GM20431 (cell line): ENCODE measurements at regions not wholly inside any gene's neighbourhood (a gene's known extent, or its start where the extent isn't known, plus 50 kb on each side); places are given as distances from the start of the nearest gene placed in this dataset.

Experiments used
- in situ Hi-C: fragments of 300-500 bp; cut with MseI, MboI; formaldehyde crosslinking; loops from one replicate; pipeline ENCODE4 v1.15.0; 2020; ENCODE audit warnings: low sequenced_read_pairs; ENCODE audit not compliant: unreplicated experiment

DNA sequence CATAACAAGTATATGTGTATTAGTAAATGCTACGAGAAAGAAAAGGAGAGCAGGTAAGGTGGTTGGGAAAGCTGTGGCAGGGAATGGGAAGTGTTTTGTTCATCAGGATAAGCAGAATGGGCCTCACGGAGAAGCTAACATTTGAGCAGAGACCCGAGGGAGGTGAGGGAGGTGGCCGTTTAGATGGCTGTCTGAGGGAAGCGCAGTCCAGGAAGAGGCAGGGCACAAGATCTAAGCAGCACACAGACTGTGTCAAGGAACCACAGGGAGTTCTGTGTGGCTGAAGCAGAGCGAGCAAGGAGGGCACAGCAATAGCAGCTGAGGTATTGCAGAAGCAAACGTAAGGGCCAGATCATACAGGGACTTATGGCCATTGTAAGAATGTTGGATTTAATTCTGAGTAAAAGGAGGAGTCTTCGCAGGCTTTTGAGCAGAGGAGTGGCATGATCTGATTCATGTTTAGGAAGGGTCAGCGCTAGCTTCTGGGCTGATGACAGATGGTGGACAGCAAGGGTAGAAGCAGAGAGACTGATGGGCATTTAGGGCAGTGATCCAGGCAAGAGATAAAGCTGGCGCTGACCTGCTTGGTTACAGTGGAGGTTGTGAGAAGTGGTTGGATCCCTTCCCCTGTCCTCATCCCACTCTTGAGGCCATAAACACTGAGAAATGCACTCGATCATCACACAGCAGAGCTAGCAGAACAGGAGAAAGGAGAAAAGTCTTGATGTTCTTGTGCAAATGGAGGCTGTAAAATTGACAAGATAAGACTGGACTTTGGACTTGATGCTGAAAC lies 199.9 kb downstream of the LACC1 start:
- in situ Hi-C loops, result no loop called here

DNA sequence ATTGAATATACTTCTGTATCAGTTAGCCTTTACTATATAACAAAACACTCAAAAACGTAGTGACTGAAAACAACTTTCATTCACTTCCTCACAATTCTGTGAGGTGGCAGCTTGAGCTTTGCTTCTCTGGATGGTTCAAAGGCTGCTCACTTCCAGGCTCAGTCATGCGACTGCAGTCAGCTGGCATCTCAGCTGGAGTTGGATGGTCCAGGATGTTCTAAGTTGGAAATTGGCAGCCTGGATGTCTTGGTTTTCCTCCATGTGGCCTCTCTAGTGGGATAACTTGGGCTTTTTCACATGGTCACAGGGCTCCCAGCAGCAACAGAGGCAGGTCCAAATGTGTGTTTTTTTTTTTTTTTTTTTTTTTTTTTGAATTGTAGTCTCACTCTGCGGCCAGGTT lies 204.4 kb downstream of the LACC1 start:
- in situ Hi-C loops, result no loop called here

DNA sequence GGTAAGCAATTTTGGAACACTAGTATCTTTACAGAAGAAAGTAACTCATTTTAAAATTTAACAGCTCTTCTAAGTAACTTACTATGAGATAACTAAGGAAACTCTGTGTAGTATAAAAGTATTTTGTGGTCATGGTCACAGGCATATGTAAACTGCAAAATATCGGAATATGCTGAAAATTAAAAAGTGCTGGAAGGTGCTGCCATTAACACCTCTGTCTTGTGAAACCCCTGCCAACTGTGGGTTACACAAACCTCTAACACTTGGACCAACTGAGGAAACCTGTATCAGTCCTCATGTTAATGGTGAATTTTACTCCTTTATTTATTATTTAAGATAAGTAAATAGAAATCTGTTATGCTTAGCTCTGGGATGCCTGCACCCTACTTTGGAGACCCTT lies 206.7 kb downstream of the LACC1 start:
- in situ Hi-C loops, result no loop called here

DNA sequence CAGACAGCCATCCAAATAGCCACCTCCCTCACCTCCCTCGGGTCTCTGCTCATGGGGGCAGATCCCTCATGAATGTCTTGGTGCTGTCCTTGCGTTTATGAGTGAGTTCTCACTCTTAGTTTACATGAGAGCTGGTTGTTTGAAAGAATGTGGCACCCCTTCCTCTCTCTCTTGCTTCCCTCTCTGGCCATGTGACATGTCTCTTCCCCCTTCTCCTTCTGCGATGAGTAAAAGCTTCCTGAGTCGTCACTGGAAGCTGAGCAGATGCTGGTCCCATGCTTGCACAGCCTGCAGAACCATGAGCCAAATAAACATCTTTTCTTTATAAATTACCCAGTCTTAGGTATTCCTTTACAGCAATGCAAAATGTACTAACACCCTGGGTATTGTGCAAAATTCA lies 208.7 kb downstream of the LACC1 start:
- in situ Hi-C loops, result no loop called here

GRCh38 chr13:44088991-44089413 lies 209.3 kb downstream of the LACC1 start:
- in situ Hi-C loops, result no loop called here

DNA sequence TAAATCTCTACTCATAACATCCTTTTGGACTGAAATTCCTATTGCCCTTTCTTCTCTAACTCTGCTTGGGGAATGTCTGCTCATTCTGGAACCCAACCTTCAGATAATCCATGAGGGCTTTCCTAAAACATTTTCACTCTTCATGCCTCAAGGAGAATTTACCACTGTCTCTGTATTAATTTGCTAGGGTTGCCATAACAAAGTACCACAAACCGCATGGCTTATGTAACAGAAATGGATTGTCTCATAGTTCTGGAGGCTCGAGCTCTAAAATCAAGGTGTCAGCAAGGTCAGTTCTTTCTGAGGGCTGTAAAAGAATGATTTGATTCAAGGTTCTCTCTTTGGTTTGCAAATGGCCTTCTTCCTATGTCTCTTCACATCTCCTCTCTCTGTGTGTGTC lies 209.7 kb downstream of the LACC1 start:
- in situ Hi-C loops, result no loop called here

DNA sequence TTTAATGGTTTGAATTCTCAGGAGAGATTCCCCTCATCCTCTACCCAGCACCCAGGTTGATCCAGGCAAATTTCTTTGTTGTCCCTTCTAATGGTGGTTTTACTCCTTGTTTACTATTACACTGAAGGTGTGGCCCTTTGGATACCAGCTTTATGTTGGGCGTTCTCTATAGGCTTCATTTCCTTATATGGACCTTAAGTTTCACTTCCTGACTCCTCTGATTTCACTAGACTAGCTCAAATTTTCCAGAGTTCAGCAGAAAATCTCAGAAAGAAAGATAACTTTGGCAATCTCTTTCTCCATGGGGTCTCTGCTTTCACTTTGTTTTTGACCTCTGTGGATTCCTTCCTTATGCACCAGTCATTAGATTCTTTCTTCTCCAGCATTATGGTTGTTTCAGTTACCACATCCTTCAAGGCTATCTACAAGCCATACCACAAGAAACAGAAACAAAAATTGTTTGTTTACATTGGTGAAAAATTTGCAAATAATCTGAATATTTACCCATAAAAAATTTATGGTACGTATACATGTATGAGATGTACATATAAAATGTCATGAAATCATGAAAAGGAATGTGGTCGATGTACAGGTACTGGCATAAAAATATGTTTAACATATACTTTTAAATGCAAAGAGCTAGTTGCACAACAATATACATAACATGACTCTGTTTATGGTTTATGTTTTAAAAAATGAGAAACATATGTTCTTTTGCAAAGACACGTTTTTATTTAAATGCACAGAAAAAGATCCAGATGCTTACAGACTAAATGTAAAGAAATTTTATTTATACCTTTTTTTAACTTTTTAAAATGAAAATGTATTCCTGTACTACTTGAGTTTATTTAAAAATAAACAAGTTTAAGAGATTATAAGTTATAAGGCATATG lies 212.6 kb downstream of the LACC1 start:
- in situ Hi-C loops, result no loop called here

DNA sequence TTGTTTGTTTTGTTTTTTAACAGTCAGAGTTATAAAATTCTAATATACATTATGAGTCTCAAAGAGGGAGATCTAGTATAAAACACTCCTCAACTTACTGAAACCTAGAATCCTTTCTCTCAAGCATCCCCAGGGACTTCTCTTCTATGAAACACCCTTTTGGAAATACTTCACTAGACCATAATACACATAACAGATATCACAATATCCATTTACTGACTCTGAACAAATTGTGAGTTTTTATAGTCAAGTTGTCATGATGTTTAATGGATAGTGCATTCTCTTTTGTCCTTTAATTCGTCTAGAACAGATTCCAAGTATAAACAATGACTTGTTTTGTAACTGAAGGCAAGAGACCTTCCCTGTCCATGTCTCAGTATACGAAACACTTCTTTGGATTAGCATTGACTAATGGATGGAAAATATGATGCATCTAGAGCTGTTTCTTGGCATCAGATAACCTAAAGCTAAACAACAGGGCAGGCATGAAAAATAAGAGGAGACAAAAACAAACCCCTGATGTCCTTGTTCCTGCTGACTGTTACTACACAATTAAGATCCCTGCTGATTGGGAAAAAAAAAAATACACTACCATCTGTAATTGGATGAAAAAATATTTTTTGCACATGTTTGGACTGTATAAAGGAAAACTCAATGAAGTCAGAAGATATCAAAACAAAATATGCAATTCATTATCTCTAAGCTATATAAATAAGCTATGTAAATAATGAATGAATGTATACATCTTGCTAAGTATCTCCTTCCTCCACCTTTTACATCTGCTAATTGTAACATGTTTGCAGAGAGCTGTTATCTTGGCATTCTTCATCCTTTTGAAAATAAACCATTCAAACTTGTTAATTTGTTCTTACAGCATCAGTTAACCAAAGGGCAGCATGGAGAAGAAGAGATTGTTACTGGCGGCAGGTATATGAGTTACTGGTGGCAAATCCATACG lies 214.2 kb downstream of the LACC1 start:
- in situ Hi-C loops, result no loop called here

- in situ Hi-C loops, result no loop called here
Observed at GRCh38 chr13:44096901-44097300, 217.2 kb downstream of the LACC1 start.

GRCh38 chr13:44098559-44098958 lies 218.9 kb downstream of the LACC1 start:
- in situ Hi-C loops, result no loop called here

- in situ Hi-C loops, result no loop called here
Observed at GRCh38 chr13:44101347-44102083, 221.8 kb downstream of the LACC1 start.

DNA sequence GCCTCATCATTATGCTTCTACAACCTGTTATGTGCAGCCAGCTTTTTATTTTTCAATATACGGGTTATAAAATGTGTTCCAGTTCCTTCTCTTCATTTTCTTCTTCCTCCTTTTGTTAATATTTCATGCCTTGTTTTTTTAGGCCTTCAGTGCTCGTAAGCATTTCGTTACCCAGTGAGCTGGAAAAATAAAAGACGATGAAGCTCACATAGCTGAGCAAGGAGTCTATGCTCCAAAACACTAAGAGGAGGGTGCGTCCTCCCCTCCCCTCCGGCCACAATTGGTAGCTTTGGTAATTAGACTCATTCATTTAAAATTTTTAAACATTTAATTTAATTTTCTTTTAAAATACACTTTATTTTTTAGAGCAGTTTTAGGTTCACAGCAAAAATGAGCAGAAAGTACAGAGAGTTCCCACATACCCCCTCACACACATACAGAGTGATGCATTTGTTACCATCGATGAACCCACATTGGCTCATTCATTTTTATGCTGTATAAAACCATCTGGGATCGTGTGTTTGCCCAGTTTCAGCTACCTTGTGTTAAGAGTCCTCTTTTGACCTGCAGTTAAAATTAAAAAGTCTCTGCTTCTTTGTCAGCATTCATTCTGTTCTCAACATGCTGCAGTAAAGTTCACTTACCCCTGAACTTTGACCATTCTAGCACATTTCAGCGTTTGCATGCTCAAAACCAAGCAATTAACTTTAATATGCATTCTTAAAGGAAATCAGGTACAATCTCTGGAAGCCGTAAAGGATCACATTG lies 223.9 kb downstream of the LACC1 start:
- in situ Hi-C loops, result no loop called here

DNA sequence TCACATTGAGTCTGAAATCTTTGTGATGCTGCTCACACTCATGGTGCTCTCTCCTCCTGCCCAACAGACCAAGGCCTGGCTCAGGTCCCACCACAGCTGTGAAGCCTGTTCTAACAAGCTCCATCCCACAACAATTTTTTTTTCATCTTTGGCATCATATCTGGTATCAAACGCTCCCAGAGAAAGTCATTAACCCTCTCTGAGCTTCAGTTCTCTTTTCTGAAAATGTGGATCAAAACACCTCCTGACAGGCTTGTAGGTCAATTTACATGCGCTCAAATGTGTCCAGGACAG lies 224.4 kb downstream of the LACC1 start:
- in situ Hi-C loops, result no loop called here

- in situ Hi-C loops, result no loop called here
Observed at GRCh38 chr13:44104969-44105368, 225.3 kb downstream of the LACC1 start.

GRCh38 chr13:44106266-44107152 lies 226.8 kb downstream of the LACC1 start:
- in situ Hi-C loops, result no loop called here

- in situ Hi-C loops, result no loop called here
Observed at GRCh38 chr13:44107357-44108121, 227.8 kb downstream of the LACC1 start.

- in situ Hi-C loops, result no loop called here
Observed at GRCh38 chr13:44108331-44108858, 228.7 kb downstream of the LACC1 start.
